K562 (cell line): ENCODE measurements at regions not wholly inside any gene's neighbourhood (a gene's known extent, or its start where the extent isn't known, plus 50 kb on each side); places are given as distances from the start of the nearest gene placed in this dataset.

Source experiments
- ATAC-seq: fragments of 200-7000 bp; cut with Tn5 transposase; 3 replicates; pipeline ENCODE4 v1.9.1; 2020; ENCODE audit warnings: moderate library complexity
- BruUV-seq: library from RNA; stranded (reverse); fragments of 400-500 nt; replicated peaks from 2 replicates; lab custom pipeline; 2021; lab: Mats Ljungman, UMichigan
- CTCF ChIA-PET: fragments of 300-600 bp; formaldehyde crosslinking; extraction: SDS; loops from one replicate; lab custom pipeline; 2021; ENCODE audit warnings: low intra/inter-chr PET ratio; lab: Yijun Ruan, JAX
- POLR2A ChIA-PET: fragments of 300-600, 350-650 bp; sonication (Branson Sonifier 250); formaldehyde crosslinking; extraction: SDS; loops from one replicate; lab custom pipeline; 2021; ENCODE audit warnings: antibody characterized with exemption, inconsistent platforms; lab: Yijun Ruan, JAX
- DNase-seq, 4 experiments: peaks; one replicate each; pipeline versions ENCODE4 v3.0.0 to v3.0.0-alpha.2; 2011 to 2018; ENCODE audit warnings: low spot score in 3 of 4, mixed read lengths in 3 of 4; ENCODE audit errors: extremely low read depth in 1 of 4
- FAIRE-seq: peaks from 2 replicates; lab custom pipeline; 2011; peaks lifted over from hg19 to GRCh38; lab: Jason Lieb, UNC
- H2AFZ ChIP-seq: 2 replicates; pipeline ENCODE4 v1.6.0; 2011; ENCODE audit warnings: low read depth, low read length, control low read depth, inconsistent platforms
- H3K27ac ChIP-seq: fragments of 200-600 bp; 3 replicates; pipeline ENCODE4 v1.8.0; 2011; ENCODE audit warnings: low read depth, mild to moderate bottlenecking, control low read depth, inconsistent platforms, low read length, moderate library complexity, mixed read lengths; ENCODE audit errors: extremely low read depth
- H3K27me3 ChIP-seq, 2 experiments: fragments of 300-600 bp in 1 of 2; 2 replicates in 1 of 2; 3 replicates in 1 of 2; pipeline versions ENCODE4 v1.6.0 to v1.8.0; 2011; ENCODE audit warnings: inconsistent platforms in 2 of 2, low read length in 2 of 2, mild to moderate bottlenecking in 1 of 2, mixed read lengths in 1 of 2, moderate library complexity in 1 of 2; ENCODE audit not compliant: control insufficient read depth in 2 of 2, insufficient read depth in 2 of 2
- H3K36me3 ChIP-seq: fragments of 300-600 bp; 3 replicates; pipeline ENCODE4 v1.8.0; 2011; ENCODE audit warnings: mild to moderate bottlenecking, low read length, inconsistent platforms; ENCODE audit not compliant: control insufficient read depth, insufficient read depth
- H3K4me1 ChIP-seq, 2 experiments: fragments of 200-600 bp in 1 of 2; replicated peaks in 1 of 2; 2 replicates in 1 of 2; 3 replicates in 1 of 2; pipeline versions ENCODE4 v1.5.1 to v1.8.0; 2011; ENCODE audit warnings: inconsistent platforms in 2 of 2, low read length in 2 of 2, mild to moderate bottlenecking in 1 of 2, mixed read lengths in 1 of 2, moderate library complexity in 1 of 2; ENCODE audit not compliant: control insufficient read depth in 2 of 2, insufficient read depth in 2 of 2
- H3K4me2 ChIP-seq: 2 replicates; pipeline ENCODE4 v1.6.1; 2011; ENCODE audit warnings: low read length, control low read depth, inconsistent platforms, mixed read lengths; ENCODE audit not compliant: insufficient read depth
- H3K4me3 ChIP-seq: fragments of 200-600 bp; sonication (generic), shearing (Covaris generic); 2 replicates; pipeline ENCODE4 v1.5.1; 2016; ENCODE audit warnings: control low read depth, inconsistent platforms
- H3K79me2 ChIP-seq: fragments of 200-600 bp; 3 replicates; pipeline ENCODE4 v1.8.0; 2011; ENCODE audit warnings: low read length, inconsistent platforms; ENCODE audit not compliant: control insufficient read depth, insufficient read depth
- H3K9ac ChIP-seq, 2 experiments: 2 replicates each; pipeline versions ENCODE4 v1.6.0 to v1.6.1; 2011; ENCODE audit warnings: low read depth in 2 of 2, low read length in 2 of 2, control low read depth in 1 of 2, inconsistent platforms in 1 of 2, mild to moderate bottlenecking in 1 of 2, mixed read lengths in 1 of 2; ENCODE audit not compliant: insufficient read depth in 1 of 2
- H3K9me1 ChIP-seq: one replicate; pipeline ENCODE4 v1.6.0; 2011; ENCODE audit warnings: inconsistent platforms, mild to moderate bottlenecking, low read length, moderate library complexity; ENCODE audit not compliant: control insufficient read depth, insufficient read depth
- H3K9me3 ChIP-seq: replicated peaks from 2 replicates; pipeline ENCODE4 v1.5.1; 2011; ENCODE audit warnings: low read depth, low read length, inconsistent platforms; ENCODE audit not compliant: control insufficient read depth, insufficient read depth
- H4K20me1 ChIP-seq: replicated peaks from 2 replicates; pipeline ENCODE4 v1.6.1; 2011; ENCODE audit warnings: low read length, inconsistent platforms, mixed read lengths; ENCODE audit not compliant: control insufficient read depth, insufficient read depth
- COPS2 ChIP-seq: fragments of 450-650 bp; conservative IDR thresholded peaks from 2 replicates; pipeline ENCODE4 v1.6.1; 2016; ENCODE audit warnings: mild to moderate bottlenecking, moderate library complexity
- CREB1 ChIP-seq, 2 experiments: sonication (generic) in 1 of 2; formaldehyde crosslinking in 1 of 2; IDR thresholded peaks; 2 replicates each; pipeline versions ENCODE4 v1.6.1 to v1.8.0; 2012 to 2022; ENCODE audit warnings: inconsistent platforms in 1 of 2, mild to moderate bottlenecking in 1 of 2, missing genetic modification reagents in 1 of 2, moderate library complexity in 1 of 2
- GABPA ChIP-seq: fragments of 200-800 bp; sonication (Bioruptor generic); conservative IDR thresholded peaks from 2 replicates; pipeline ENCODE4 v1.6.1; 2016; ENCODE audit warnings: low read depth, missing genetic modification characterization, missing compliant biosample characterization
- GABPB1 ChIP-seq: sonication (generic); formaldehyde crosslinking; IDR thresholded peaks from 2 replicates; pipeline ENCODE4 v1.8.0; 2022; ENCODE audit warnings: mild to moderate bottlenecking, missing genetic modification reagents
- PRMT5 ChIP-seq: sonication (generic); formaldehyde crosslinking; IDR thresholded peaks from 2 replicates; pipeline ENCODE4 v1.5.0; 2020; ENCODE audit warnings: missing genetic modification reagents
- ZNF143 ChIP-seq: sonication (generic); formaldehyde crosslinking; IDR thresholded peaks from 2 replicates; pipeline ENCODE4 v1.9.0; 2022; ENCODE audit warnings: mild to moderate bottlenecking, missing genetic modification reagents
- ZNF639 ChIP-seq, 2 experiments: fragments of 200-800 bp in 1 of 2; sonication (Bioruptor generic) in 1 of 2; sonication (generic) in 1 of 2; formaldehyde crosslinking in 1 of 2; IDR thresholded peaks in 1 of 2; conservative IDR thresholded peaks in 1 of 2; 2 replicates each; pipeline versions ENCODE4 v1.5.0 to v1.6.1; 2016 to 2020; ENCODE audit warnings: missing compliant biosample characterization in 1 of 2, missing genetic modification characterization in 1 of 2, missing genetic modification reagents in 1 of 2
- WGBS: fragments of 100-300 bp; shearing (Covaris generic); methylation state at CpG from one replicate; pipeline ENCODE4 v1.1.6; 2016; ENCODE audit warnings: low coverage, mixed read lengths; ENCODE audit not compliant: insufficient coverage; ENCODE audit errors: missing lambda C conversion rate; 5-methylcytosine and 5-hydroxymethylcytosine counted together
- in situ Hi-C: fragments of 300-500 bp; cut with MboI; formaldehyde crosslinking; loops from 4 replicates; pipeline ENCODE4 v1.15.0; 2018; ENCODE audit warnings: inconsistent platforms, mixed read lengths
- intact Hi-C: fragments of 100-400 bp; cut with micrococcal nuclease; formaldehyde crosslinking; loops from 2 replicates; pipeline ENCODE4 v1.14.2; 2022
- TF ChIP-seq, protein P1 (sequence below): sonication (generic); formaldehyde crosslinking; IDR thresholded peaks from 2 replicates; pipeline ENCODE4 v1.5.0; 2020; ENCODE audit warnings: missing genetic modification reagents
- TF ChIP-seq, protein P2 (sequence below): fragments of 150-350 bp; conservative IDR thresholded peaks from 2 replicates; pipeline ENCODE4 v1.6.1; 2014; ENCODE audit warnings: low read length

GRCh38 chr9:107760469-107761242 is 271.1 kb upstream of the KLF4 start:
- no peaks in the 10 kb centered on the region for H4K20me1 ChIP-seq
- H3K4me1 ChIP-seq: no peaks in the 10 kb centered on the region; a peak in 3 of 5 replicates
- H3K9me3 ChIP-seq: no peaks in the 10 kb centered on the region
- peak overlapping the region; percentile 70 for H2AFZ ChIP-seq
- ATAC-seq: peak; percentile 70
- ChIA-PET CTCF (no interaction called here), POLR2A (interaction anchor here (0.6 kb wide), 1 partner anchor 335 kb away, joined by 3 read pairs; no protein-coding TSS in a partner anchor)
- no peak overlapping the region for H3K27ac ChIP-seq
- no peaks in the 10 kb centered on the region for H3K27me3 ChIP-seq
- H3K9ac ChIP-seq: 0 out of 4 replicates have a peak overlapping the region, but pooled peaks of 1 of the 2 experiments have one; percentile 24
- in situ Hi-C loops: no loop called here
- no peaks in the 10 kb centered on the region for H3K36me3 ChIP-seq
- no peaks in the 10 kb centered on the region for H3K9me1 ChIP-seq
- 36% methylated on average over 11 of the region's 12 CpGs for WGBS
- no peak for DNase-seq
- intact Hi-C loops: no loop called here
- BruUV-seq: no TSS peak
- no peak for FAIRE-seq
- no peaks in the 10 kb centered on the region for H3K79me2 ChIP-seq
- peak overlapping the region; percentile 19; the same call in 1 of the 2 replicates for H3K4me2 ChIP-seq
- no peak overlapping the region for H3K4me3 ChIP-seq
- peak; percentile 39; the same call in 1 of the 2 replicates for TF ChIP-seq GABPB1
- TF ChIP-seq, protein P1, sequence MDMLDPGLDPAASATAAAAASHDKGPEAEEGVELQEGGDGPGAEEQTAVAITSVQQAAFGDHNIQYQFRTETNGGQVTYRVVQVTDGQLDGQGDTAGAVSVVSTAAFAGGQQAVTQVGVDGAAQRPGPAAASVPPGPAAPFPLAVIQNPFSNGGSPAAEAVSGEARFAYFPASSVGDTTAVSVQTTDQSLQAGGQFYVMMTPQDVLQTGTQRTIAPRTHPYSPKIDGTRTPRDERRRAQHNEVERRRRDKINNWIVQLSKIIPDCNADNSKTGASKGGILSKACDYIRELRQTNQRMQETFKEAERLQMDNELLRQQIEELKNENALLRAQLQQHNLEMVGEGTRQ (CRISPR knock-in tag): no peak
- TF ChIP-seq GABPA (tag): peak; percentile 32; the same call in 1 of the 2 replicates
- TF ChIP-seq, protein P2, sequence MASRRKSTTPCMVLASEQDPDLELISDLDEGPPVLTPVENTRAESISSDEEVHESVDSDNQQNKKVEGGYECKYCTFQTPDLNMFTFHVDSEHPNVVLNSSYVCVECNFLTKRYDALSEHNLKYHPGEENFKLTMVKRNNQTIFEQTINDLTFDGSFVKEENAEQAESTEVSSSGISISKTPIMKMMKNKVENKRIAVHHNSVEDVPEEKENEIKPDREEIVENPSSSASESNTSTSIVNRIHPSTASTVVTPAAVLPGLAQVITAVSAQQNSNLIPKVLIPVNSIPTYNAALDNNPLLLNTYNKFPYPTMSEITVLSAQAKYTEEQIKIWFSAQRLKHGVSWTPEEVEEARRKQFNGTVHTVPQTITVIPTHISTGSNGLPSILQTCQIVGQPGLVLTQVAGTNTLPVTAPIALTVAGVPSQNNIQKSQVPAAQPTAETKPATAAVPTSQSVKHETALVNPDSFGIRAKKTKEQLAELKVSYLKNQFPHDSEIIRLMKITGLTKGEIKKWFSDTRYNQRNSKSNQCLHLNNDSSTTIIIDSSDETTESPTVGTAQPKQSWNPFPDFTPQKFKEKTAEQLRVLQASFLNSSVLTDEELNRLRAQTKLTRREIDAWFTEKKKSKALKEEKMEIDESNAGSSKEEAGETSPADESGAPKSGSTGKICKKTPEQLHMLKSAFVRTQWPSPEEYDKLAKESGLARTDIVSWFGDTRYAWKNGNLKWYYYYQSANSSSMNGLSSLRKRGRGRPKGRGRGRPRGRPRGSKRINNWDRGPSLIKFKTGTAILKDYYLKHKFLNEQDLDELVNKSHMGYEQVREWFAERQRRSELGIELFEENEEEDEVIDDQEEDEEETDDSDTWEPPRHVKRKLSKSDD: no peak
- no peak for TF ChIP-seq COPS2
- TF ChIP-seq PRMT5 (CRISPR knock-in tag): no peak
- no peak for TF ChIP-seq CREB1 (IDR thresholded peaks at IDR 0.05)
- TF ChIP-seq CREB1 (CRISPR knock-in tag; IDR thresholded peaks at IDR 0.05): no peak
- no peak for TF ChIP-seq ZNF639 (CRISPR knock-in tag; conservative IDR thresholded peaks at IDR 0.05 in 1 of 2, IDR thresholded peaks at IDR 0.05 in 1 of 2)
- no peak for TF ChIP-seq ZNF143
